ENCODE measurements at regions not wholly inside any gene's neighbourhood (a gene's known extent, or its start where the extent isn't known, plus 50 kb on each side); places are given as distances from the start of the nearest gene placed in this dataset.

- no peak for DNase-seq
- Histone ChIP-seq H3K9me3 (no peaks in the 10 kb centered on the region), H3K4me3 (no peak overlapping the region), H3K4me1 (ENCODE audit: insufficient read depth) (no peaks in the 10 kb centered on the region), H3K27ac (no peak overlapping the region), H3K27me3 (no peaks in the 10 kb centered on the region), H3K36me3 (no peaks in the 10 kb centered on the region)
- intact Hi-C loops (cut with DNase I) = no loop called here
- 67 to 74% (median 69%) methylated on average over 4 of the region's 4 CpGs for WGBS, 3 donors
- no peak for TF ChIP-seq CTCF (IDR thresholded peaks at IDR 0.05)
- TF ChIP-seq EP300 (IDR thresholded peaks at IDR 0.05) = no peak
- no peak for TF ChIP-seq POLR2A (IDR thresholded peaks at IDR 0.05)
Observed at GRCh38 chr20:39654171-39654570, 692.0 kb downstream of the DHX35 start.

- Histone ChIP-seq H3K27ac (no peak overlapping the region), H3K36me3 (no peaks in the 10 kb centered on the region), H3K27me3 (no peaks in the 10 kb centered on the region), H3K4me3 (no peak overlapping the region), H3K9me3 (no peaks in the 10 kb centered on the region), H3K4me1 (ENCODE audit: insufficient read depth) (no peaks in the 10 kb centered on the region)
- 43 to 52% (median 50%) methylated on average over 9 of the region's 9 CpGs for WGBS, 3 donors
- no peak for DNase-seq
- no peak for TF ChIP-seq EP300 (IDR thresholded peaks at IDR 0.05)
- TF ChIP-seq CTCF (IDR thresholded peaks at IDR 0.05) = no peak
- no peak for TF ChIP-seq POLR2A (IDR thresholded peaks at IDR 0.05)
- intact Hi-C loops (cut with DNase I) = no loop called here
Observed at GRCh38 chr20:39651645-39652325, 689.6 kb downstream of the DHX35 start.

- no peaks in the 10 kb centered on the region for H3K9me3 ChIP-seq
- H3K27me3 ChIP-seq = no peaks in the 10 kb centered on the region
- TF ChIP-seq CTCF (IDR thresholded peaks at IDR 0.05) = no peak
- no peak for TF ChIP-seq POLR2A (IDR thresholded peaks at IDR 0.05)
- TF ChIP-seq EP300 (IDR thresholded peaks at IDR 0.05) = no peak
- H3K27ac ChIP-seq = no peak overlapping the region
- no peaks in the 10 kb centered on the region for H3K36me3 ChIP-seq
- no peak for DNase-seq
- H3K4me3 ChIP-seq = no peak overlapping the region
- intact Hi-C loops (cut with DNase I) = no loop called here
- WGBS, 3 donors = 64 to 74% (median 66%) methylated on average over 7 of the region's 7 CpGs
- no peaks in the 10 kb centered on the region for H3K4me1 ChIP-seq (ENCODE audit: insufficient read depth)
Observed at GRCh38 chr20:39646874-39647413, 684.8 kb downstream of the DHX35 start.

GRCh38 chr20:39645131-39645530, 683.0 kb downstream of the DHX35 start:
- no peak for TF ChIP-seq EP300 (IDR thresholded peaks at IDR 0.05)
- no peak for TF ChIP-seq CTCF (IDR thresholded peaks at IDR 0.05)
- TF ChIP-seq POLR2A (IDR thresholded peaks at IDR 0.05) = no peak
- H3K4me3 ChIP-seq = no peak overlapping the region
- 13 to 19% (median 17%) methylated on average over 3 of the region's 3 CpGs for WGBS, 3 donors
- no peaks in the 10 kb centered on the region for H3K27me3 ChIP-seq
- no peaks in the 10 kb centered on the region for H3K36me3 ChIP-seq
- H3K4me1 ChIP-seq (ENCODE audit: insufficient read depth) = no peaks in the 10 kb centered on the region
- intact Hi-C loops (cut with DNase I) = no loop called here
- no peaks in the 10 kb centered on the region for H3K9me3 ChIP-seq
- H3K27ac ChIP-seq = no peak overlapping the region
- no peak for DNase-seq

Measured in ovary (tissue), 7 donors.